ENCODE measurements at regions not wholly inside any gene's neighbourhood (a gene's known extent, or its start where the extent isn't known, plus 50 kb on each side); places are given as distances from the start of the nearest gene placed in this dataset.

- no peak for DNase-seq (ENCODE audit: low read depth in 2 of 2)
Observed at GRCh38 chr4:30443289-30443688, 276.9 kb upstream of the PCDH7 start.

DNA sequence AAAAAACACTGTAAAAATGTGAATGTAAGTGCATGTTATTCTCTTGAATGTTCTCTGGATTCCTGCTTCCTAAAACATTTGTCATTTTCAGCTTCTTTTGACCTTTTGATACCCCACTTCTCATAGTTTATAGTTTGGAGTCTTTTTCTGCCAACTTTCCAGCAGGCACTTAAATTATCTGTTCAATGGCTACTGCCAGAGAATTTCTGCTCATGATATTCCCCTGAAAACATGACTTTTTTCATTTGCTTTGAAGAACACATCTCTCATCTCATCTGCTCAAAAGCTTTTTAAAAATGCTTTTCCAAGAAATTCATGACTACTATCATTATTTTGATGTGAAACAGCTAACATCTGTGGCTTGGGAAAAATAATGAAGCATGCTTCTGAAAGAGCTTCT lies 269.7 kb upstream of the PCDH7 start:
- DNase-seq (ENCODE audit: low read depth in 2 of 2), result no peak

GRCh38 chr4:30454504-30454903 lies 265.7 kb upstream of the PCDH7 start:
- DNase-seq (ENCODE audit: low read depth in 2 of 2), result no peak

DNA sequence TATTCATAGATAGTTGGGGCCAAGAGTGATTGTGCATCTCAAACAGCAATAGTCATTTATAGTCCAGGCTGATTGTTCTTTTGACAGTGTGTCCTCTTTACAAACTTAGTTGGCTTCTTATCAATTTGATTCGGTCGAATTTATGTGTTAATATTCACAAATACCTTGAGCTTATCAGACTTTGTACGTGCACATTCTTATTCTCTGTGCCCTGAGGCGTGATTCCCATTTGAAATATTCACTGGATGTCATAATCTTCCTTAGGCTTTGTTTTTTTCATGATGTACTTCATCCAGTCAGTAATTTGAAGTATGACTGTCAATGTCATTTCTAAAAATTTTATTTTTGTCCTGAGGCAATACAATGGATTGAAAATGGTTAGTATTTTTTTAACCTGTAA lies 263.5 kb upstream of the PCDH7 start:
- DNase-seq (ENCODE audit: low read depth in 2 of 2), result no peak

- no peak for DNase-seq (ENCODE audit: low read depth in 2 of 2)
Observed at GRCh38 chr4:30460818-30461217, 259.4 kb upstream of the PCDH7 start.

GRCh38 chr4:30461218-30461617 lies 259.0 kb upstream of the PCDH7 start:
- no peak for DNase-seq (ENCODE audit: low read depth in 2 of 2)

DNA sequence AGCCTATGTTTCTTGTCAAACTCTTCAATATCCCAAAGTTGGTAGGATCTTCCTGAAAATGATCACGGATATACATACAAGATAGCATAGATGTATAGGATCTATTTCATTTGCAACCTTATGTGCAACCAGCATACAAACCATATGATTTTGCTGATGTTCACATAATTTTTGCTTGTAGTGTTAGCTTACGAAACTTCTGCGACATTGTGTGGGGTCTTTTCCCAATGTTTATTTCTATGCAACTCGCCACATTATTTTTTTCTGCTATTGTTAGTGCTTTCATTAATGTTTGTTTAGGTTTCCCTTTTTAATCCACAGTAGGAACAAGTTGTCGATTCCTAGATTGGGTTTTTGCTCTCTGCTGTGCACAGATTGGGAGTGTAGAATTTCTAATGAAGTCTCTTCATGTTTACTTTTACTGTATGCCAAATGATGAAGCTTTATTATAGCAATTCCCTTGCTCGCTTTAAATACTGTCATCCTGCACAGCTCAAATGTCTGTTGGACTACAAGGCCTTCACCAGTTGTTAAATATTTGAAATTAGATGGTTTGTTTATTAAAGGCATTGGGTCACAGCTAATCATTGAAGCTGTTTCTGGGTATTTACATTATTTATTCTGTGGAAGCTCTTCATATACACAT lies 257.6 kb upstream of the PCDH7 start:
- no peak for DNase-seq (ENCODE audit: low read depth in 2 of 2)

DNA sequence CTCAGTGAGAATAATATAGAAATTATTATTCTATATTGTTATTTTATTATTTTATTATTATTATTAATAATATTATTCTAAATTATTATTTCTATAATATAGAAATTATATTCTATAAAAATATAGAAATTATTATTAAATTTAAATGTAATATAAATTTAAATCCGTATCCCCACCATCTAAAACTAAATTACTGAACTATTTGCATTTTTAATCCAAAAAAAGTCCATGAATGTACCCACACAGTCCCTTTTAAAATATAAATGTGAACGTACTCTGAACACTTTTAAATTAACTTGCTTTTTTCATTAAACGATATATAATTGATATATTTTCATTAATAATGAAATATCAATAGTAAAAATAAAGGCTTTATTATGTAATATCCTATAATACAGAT lies 248.3 kb upstream of the PCDH7 start:
- DNase-seq (ENCODE audit: low read depth in 2 of 2), result no peak

DNA sequence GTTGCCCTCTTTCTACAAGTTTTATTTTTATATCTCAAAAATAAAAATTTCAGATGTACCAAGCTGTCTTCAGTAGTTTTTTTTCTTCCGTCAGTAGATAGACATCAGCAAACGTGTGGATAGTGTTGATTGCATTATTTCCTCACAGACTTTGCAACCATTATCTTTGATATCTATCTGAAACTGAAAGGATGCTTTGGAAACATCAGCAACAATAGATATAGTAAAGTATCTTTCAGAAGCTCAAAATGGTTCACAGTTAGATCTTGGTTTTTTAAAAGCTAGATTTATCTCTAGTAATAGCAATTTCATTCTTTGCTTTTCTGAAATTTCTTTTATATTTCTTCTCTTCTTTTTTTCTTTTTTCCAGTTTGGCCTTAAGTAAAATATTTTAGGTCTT lies 246.9 kb upstream of the PCDH7 start:
- no peak for DNase-seq (ENCODE audit: low read depth in 2 of 2)

- no peak for DNase-seq (ENCODE audit: low read depth in 2 of 2)
Observed at GRCh38 chr4:30495251-30495650, 224.9 kb upstream of the PCDH7 start.

GRCh38 chr4:30495651-30496310 lies 224.4 kb upstream of the PCDH7 start:
- DNase-seq (ENCODE audit: low read depth in 2 of 2), result no peak

- no peak for DNase-seq (ENCODE audit: low read depth in 2 of 2)
Observed at GRCh38 chr4:30511751-30512150, 208.4 kb upstream of the PCDH7 start.

DNA sequence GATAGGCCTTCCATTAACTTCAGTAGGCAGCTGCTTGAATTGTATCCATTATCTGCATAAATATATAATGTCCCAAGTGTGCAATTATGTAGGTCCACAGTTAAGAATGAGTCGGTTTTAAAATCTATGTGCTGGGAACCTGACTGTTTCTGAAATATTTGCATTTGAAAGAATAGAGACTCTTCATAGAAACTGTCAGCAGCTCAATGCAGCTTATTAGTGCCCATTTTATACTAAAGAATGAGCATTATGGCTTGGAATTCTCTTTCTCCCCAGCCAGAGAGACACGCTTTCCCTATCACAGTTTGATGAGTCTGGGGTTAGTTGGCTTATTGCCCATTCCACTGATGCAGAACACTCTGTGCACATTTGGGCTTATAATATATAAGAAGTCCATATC lies 202.0 kb upstream of the PCDH7 start:
- DNase-seq (ENCODE audit: low read depth in 2 of 2), result no peak

DNA sequence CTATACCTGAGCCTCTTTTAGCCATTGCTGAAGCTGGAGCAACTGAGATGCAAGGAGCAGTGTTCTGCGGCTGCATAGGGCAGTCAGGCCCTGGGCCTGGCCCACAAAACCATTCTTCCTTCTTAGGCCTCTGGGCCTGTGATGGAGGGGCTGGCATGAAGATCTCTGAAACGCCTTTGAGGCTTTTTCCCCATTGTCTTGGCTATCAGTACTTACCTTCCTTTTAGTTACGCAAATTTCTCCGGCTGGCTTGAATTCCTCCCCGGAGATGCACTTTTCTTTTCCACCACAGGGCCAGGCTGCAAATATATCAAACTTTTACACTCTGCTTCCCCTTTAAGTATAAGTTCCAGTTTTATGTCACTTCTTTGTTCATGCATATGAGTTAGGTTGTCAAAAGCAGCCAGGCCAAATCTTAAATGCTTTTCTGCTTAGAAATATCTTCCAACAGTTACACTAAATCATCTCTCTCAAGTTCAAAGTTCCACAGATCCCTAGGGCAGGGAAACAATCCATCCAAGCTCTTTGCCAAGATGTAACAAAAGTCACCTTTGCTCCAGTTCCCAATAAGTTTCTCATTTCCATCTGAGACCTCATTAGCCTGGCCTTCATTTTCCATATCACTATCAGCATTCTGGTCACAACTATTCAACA lies 194.4 kb upstream of the PCDH7 start:
- no peak for DNase-seq (ENCODE audit: low read depth in 2 of 2)

GRCh38 chr4:30535255-30535654 lies 184.9 kb upstream of the PCDH7 start:
- no peak for DNase-seq (ENCODE audit: low read depth in 2 of 2)

GRCh38 chr4:30536231-30536630 lies 183.9 kb upstream of the PCDH7 start:
- DNase-seq (ENCODE audit: low read depth in 2 of 2), result no peak

- DNase-seq (ENCODE audit: low read depth in 2 of 2), result no peak
Observed at GRCh38 chr4:30537456-30537855, 182.7 kb upstream of the PCDH7 start.

GRCh38 chr4:30538794-30539193 lies 181.4 kb upstream of the PCDH7 start:
- DNase-seq (ENCODE audit: low read depth in 2 of 2), result no peak

DNA sequence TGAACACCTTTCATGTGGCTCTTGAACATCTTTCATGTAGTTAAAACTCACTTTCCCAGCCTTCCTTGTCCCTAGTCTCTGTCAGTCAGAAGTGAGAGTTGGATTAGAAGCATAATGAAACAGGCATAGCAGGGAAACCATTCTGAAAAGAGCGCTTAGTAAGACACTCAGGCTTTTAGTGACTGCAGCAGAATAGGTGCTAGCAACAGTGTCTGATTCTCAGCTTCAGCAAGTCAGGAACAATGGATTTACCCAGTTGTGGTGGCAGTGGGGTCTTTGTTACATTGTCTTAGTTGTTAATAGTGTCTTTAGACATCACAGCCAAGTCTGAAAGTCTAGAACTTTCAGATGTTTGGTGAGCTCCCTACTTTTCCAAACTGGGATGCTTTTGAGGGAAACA lies 177.1 kb upstream of the PCDH7 start:
- DNase-seq (ENCODE audit: low read depth in 2 of 2), result no peak

DNA sequence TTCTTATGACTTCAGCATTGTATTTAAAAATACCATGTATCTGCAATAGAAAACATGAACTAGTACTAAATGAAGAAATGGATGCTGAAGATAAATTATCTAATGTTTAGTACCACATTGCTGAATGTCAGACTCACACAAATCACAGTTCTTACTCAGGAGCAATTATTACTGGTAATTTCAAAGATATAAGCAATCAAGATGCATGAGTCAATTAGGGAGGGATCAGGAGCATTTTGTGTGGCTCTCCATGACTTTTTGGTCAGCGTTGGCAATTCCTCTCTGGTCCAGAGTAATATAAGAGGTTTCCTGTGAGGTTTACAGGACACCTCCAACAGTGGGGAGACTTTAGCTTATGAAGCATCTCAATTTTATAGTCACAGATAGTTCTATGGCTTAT lies 167.0 kb upstream of the PCDH7 start:
- DNase-seq (ENCODE audit: low read depth in 2 of 2), result no peak

DNA sequence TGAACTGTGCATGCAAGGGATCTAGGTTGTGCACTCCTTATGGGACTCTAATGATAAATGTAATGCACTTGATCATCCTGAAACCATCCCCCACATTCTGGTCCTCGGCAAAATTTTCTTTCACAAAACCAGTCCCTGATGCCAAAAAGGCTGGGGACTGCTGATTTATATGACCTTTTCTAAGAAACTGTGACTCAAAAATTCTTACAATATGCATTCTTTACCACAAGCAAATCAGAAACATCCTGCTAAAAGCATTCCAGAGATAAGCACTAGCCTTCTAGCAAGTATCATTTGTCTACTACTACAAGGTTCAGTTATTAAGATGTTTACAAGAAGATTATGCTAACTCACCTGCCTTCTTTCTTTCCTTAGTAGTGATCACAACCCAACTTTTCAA lies 166.5 kb upstream of the PCDH7 start:
- DNase-seq (ENCODE audit: low read depth in 2 of 2), result no peak

- DNase-seq (ENCODE audit: low read depth in 2 of 2), result no peak
Observed at GRCh38 chr4:30555775-30556174, 164.4 kb upstream of the PCDH7 start.

- DNase-seq (ENCODE audit: low read depth in 2 of 2), result no peak
Observed at GRCh38 chr4:30559481-30559880, 160.7 kb upstream of the PCDH7 start.

Measured in activated CD4-positive, alpha-beta T cell treated with anti-CD3 and anti-CD28 coated beads for 24 hours (primary cell).